ENCODE measurements at regions not wholly inside any gene's neighbourhood (a gene's known extent, or its start where the extent isn't known, plus 50 kb on each side); places are given as distances from the start of the nearest gene placed in this dataset.
"Not testable (repeated sequence)": the region's sequence is repeated elsewhere in the genome, so short reads cannot be mapped to it uniquely, and the experiment has no call there.

- H3K27ac ChIP-seq: no peak overlapping the region
- H3K9me3 ChIP-seq: peaks cover 0 to under 1% (median 0%) of the 10 kb centered on the region in 3 donors
- no peak for ATAC-seq
- no peaks in the 10 kb centered on the region for H3K36me3 ChIP-seq
- no peak overlapping the region for H3K4me3 ChIP-seq
- no peaks in the 10 kb centered on the region for H3K27me3 ChIP-seq
- H3K4me1 ChIP-seq: no peaks in the 10 kb centered on the region
- TF ChIP-seq EP300 (IDR thresholded peaks at IDR 0.05) (no peak), CTCF (IDR thresholded peaks at IDR 0.05) (no peak), POLR2A (IDR thresholded peaks at IDR 0.05) (no peak), POLR2AphosphoS5 (IDR thresholded peaks at IDR 0.05) (no peak)
- WGBS, 2 donors (ENCODE audit: low coverage in 1 of 2): 58 to 70% methylated on average over 3 to 4 of the region's 4 CpGs
These were observed 558.8 kb upstream of the CHAC2 start for GRCh38 chr2:53208815-53209214.

- H3K27ac ChIP-seq, H3K4me1 ChIP-seq, ATAC-seq, H3K36me3 ChIP-seq, H3K4me3 ChIP-seq, H3K27me3 ChIP-seq, H3K9me3 ChIP-seq: not testable (repeated sequence)
- 50 to 60% methylated on average over 1 of the region's 1 CpG for WGBS, 2 donors (ENCODE audit: low coverage in 1 of 2)
These were observed 561.4 kb upstream of the CHAC2 start for GRCh38 chr2:53206226-53206625.

DNA sequence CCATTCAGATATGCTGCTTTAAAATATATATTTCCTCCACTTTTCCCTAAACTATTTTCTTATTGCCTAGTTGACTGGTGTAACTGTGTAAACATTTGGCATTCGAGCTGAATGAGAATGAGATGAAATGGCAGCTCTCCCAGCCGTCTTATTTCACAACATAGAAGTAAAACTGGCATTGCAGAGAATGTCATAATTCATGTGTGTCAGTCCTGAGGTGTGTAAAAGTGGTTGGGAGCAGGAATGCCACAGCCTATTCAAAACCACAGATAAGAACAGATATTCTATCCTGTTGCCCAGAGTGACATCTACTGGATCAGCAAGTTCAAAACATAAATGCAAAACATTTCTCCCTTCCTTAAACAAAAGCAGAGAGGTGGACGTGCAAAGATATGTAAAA, 565.5 kb upstream of the CHAC2 start:
- Histone ChIP-seq H3K4me3 (no peak overlapping the region), H3K27ac (no peak overlapping the region), H3K9me3 (no peaks in the 10 kb centered on the region), H3K36me3 (no peaks in the 10 kb centered on the region), H3K4me1 (no peaks in the 10 kb centered on the region), H3K27me3 (no peaks in the 10 kb centered on the region)
- 32 to 48% methylated on average over 2 to 3 of the region's 3 CpGs for WGBS, 2 donors (ENCODE audit: low coverage in 1 of 2)
- TF ChIP-seq POLR2AphosphoS5 (IDR thresholded peaks at IDR 0.05) (no peak), CTCF (IDR thresholded peaks at IDR 0.05) (no peak), POLR2A (IDR thresholded peaks at IDR 0.05) (no peak), EP300 (IDR thresholded peaks at IDR 0.05) (no peak)
- no peak for ATAC-seq

GRCh38 chr2:53200072-53200471, 567.5 kb upstream of the CHAC2 start:
- no peaks in the 10 kb centered on the region for H3K9me3 ChIP-seq
- H3K4me3 ChIP-seq: no peak overlapping the region
- H3K27me3 ChIP-seq: no peaks in the 10 kb centered on the region
- no peaks in the 10 kb centered on the region for H3K36me3 ChIP-seq
- ATAC-seq: no peak
- no peaks in the 10 kb centered on the region for H3K4me1 ChIP-seq
- no peak for TF ChIP-seq CTCF (IDR thresholded peaks at IDR 0.05)
- TF ChIP-seq POLR2AphosphoS5 (IDR thresholded peaks at IDR 0.05): no peak
- no peak for TF ChIP-seq POLR2A (IDR thresholded peaks at IDR 0.05)
- TF ChIP-seq EP300 (IDR thresholded peaks at IDR 0.05): no peak
- WGBS, 2 donors (ENCODE audit: low coverage in 1 of 2): 84 to 90% methylated on average over 3 of the region's 3 CpGs
- H3K27ac ChIP-seq: no peak overlapping the region

DNA sequence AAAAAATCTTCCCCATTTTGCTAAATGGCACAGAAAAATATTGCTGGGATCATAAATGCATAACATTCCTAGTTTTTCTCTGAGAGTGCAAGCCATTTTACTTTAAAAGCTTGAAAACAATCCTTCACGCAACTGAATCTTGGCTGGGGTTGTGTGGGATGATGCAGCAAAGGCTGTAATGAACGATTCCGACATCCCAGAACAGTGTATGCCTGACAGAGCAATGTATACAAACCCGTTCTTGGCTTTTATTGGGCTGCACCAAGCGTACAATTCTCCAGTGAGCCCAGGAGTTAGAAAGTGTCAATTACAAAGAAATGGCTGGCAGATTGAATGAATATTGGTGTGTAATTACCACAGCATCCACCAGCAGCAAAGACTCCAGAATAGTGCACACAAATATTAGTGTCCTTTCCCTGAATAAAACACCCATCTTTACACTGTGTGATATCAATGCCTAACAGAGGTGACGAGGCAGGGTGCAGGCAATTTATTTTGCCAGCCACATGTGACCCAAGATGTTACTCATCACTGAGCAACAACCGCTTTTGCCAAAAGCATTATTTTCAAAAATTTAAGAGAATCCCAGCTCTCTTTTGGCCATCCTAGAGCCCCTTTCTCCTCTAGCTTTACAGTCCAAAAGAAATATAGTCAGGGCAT, 578.6 kb upstream of the CHAC2 start:
- WGBS, 2 donors (ENCODE audit: low coverage in 1 of 2): 29 to 43% methylated on average over 6 to 7 of the region's 7 CpGs
- Histone ChIP-seq H3K4me1 (no peaks in the 10 kb centered on the region), H3K4me3 (no peak overlapping the region), H3K9me3 (no peaks in the 10 kb centered on the region), H3K36me3 (no peaks in the 10 kb centered on the region), H3K27me3 (no peaks in the 10 kb centered on the region), H3K27ac (no peak overlapping the region)
- no peak for ATAC-seq
- TF ChIP-seq POLR2AphosphoS5 (IDR thresholded peaks at IDR 0.05) (no peak), POLR2A (IDR thresholded peaks at IDR 0.05) (no peak), EP300 (IDR thresholded peaks at IDR 0.05) (no peak), CTCF (IDR thresholded peaks at IDR 0.05) (no peak)
